Breast epithelium (tissue), 4 donors: ENCODE measurements at regions not wholly inside any gene's neighbourhood (a gene's known extent, or its start where the extent isn't known, plus 50 kb on each side); places are given as distances from the start of the nearest gene placed in this dataset.

Source experiments
- DNase-seq, 2 donors: peaks; one replicate each; pipeline ENCODE4 v3.0.0-alpha.2; 2019; ENCODE audit warnings: low spot score in 2 of 2
- H3K27ac ChIP-seq, 2 donors: fragments of 200-600 bp; sonication (generic) in 1 of 2; one replicate each; pipeline ENCODE4 v1.5.1; 2016 to 2019; ENCODE audit warnings: mild to moderate bottlenecking in 1 of 2
- H3K27me3 ChIP-seq, 2 donors: fragments of 200-600 bp; sonication (generic) in 1 of 2; one replicate each; pipeline versions ENCODE4 v1.5.1 to v1.6.0; 2017 to 2019; ENCODE audit warnings: control low read depth in 1 of 2, mild to moderate bottlenecking in 1 of 2
- H3K36me3 ChIP-seq: fragments of 200-600 bp; one replicate; pipeline ENCODE4 v1.5.1; 2019
- H3K4me1 ChIP-seq, 2 donors: fragments of 200-600 bp; sonication (generic); one replicate each; pipeline ENCODE4 v1.5.1; 2016 to 2019; ENCODE audit warnings: control low read depth in 1 of 2
- H3K4me3 ChIP-seq, 3 donors: fragments of 200-600 bp; sonication (generic); 1 replicate in 2 of 3; 2 replicates in 1 of 3; pipeline ENCODE4 v1.5.1; 2016 to 2019; ENCODE audit warnings: mild to moderate bottlenecking in 3 of 3, moderate library complexity in 2 of 3
- H3K9me3 ChIP-seq, 2 donors: fragments of 200-600 bp; sonication (generic) in 1 of 2; one replicate each; pipeline ENCODE4 v1.5.1; 2016 to 2019; ENCODE audit warnings: control low read depth in 1 of 2
- POLR2A ChIP-seq: fragments of 450-650 bp; IDR thresholded peaks from one replicate; pipeline ENCODE4 v1.6.1; 2016; ENCODE audit warnings: antibody characterized with exemption, mild to moderate bottlenecking, moderate library complexity
- POLR2AphosphoS5 ChIP-seq, 3 donors: sonication (generic); formaldehyde crosslinking; IDR thresholded peaks; one replicate each; pipeline ENCODE4 v1.6.1; 2017; ENCODE audit warnings: antibody characterized with exemption in 3 of 3
- intact Hi-C: fragments of 100-400 bp; cut with DNase I; formaldehyde crosslinking; loops from one replicate; pipeline ENCODE4 v1.15.1; 2023; ENCODE audit warnings: low total_unique reads
- TF ChIP-seq, protein P1 (sequence below), 3 donors: fragments of 450-650 bp; IDR thresholded peaks; one replicate each; pipeline ENCODE4 v1.5.1; 2016 to 2017; ENCODE audit warnings: antibody characterized with exemption in 3 of 3, mild to moderate bottlenecking in 3 of 3, moderate library complexity in 3 of 3

DNA sequence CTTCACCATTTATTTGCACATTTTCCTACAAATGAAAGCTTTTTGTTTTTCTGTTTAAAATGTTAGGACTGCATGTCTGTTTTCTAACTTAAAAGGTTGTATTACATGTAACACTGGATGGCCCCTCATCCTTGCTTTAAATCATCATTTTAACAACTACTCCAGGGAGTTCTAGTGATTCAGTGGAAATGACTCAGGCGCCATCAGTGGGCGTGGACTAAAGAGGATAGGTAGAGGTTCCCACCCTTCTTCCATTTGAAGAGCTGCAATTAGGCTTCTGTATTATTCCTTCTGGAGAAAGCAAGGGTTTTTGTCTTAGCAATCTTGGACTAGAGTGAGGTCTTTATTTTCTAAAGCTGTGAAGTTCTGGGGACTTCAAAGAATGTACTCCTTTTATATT is 213.7 kb downstream of the TMEM38B start:
- intact Hi-C loops = no loop called here
- TF ChIP-seq POLR2A = no peak
- TF ChIP-seq, protein P1, sequence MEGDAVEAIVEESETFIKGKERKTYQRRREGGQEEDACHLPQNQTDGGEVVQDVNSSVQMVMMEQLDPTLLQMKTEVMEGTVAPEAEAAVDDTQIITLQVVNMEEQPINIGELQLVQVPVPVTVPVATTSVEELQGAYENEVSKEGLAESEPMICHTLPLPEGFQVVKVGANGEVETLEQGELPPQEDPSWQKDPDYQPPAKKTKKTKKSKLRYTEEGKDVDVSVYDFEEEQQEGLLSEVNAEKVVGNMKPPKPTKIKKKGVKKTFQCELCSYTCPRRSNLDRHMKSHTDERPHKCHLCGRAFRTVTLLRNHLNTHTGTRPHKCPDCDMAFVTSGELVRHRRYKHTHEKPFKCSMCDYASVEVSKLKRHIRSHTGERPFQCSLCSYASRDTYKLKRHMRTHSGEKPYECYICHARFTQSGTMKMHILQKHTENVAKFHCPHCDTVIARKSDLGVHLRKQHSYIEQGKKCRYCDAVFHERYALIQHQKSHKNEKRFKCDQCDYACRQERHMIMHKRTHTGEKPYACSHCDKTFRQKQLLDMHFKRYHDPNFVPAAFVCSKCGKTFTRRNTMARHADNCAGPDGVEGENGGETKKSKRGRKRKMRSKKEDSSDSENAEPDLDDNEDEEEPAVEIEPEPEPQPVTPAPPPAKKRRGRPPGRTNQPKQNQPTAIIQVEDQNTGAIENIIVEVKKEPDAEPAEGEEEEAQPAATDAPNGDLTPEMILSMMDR (IDR thresholded peaks at IDR 0.05) = no peak
- TF ChIP-seq POLR2AphosphoS5 (IDR thresholded peaks at IDR 0.05) = no peak

DNA sequence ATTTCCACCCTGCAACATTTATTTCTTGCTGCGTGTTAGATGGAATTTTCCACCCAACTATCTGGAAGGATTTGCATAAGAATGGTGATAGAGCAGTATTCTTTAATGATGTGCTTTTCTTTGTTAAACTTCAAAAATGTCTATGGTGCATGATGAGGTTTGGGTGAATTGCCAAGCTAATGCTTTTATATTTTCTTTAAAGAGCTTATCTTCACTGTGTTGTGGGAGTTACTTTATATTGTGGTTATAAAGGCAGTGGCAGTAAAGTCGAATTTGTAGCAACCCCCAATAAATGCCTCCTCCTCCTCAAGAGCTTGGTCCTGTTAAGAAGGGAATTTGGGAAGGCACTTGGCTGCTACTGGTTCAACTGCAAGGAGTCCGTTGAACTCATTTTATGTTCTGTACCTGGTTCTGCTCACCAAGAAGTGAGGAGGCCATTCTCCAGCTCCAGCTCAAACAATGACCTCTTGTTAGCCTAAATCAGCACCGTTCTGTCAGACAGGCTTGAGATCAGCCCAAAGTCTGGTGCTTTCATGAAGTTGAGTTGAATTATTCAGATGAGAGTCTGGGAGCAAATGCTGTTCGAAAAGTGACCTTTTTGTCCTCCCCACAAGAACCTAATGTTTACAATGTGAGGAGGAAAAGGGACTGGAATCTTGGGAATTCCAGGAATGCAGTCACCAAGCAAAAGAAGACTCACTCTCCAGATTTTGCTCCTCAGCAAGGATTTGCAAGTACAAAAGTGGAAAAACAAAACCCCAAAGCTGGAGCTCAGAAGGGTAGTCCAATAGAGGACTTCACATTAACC is 217.0 kb downstream of the TMEM38B start:
- Histone ChIP-seq H3K4me3 (no peak overlapping the region), H3K27ac (no peak overlapping the region), H3K27me3 (no peaks in the 10 kb centered on the region), H3K9me3 (no peaks in the 10 kb centered on the region), H3K4me1 (no peaks in the 10 kb centered on the region), H3K36me3 (no peaks in the 10 kb centered on the region)
- intact Hi-C loops = no loop called here
- TF ChIP-seq POLR2A = no peak
- TF ChIP-seq, protein P1 (IDR thresholded peaks at IDR 0.05) = no peak
- no peak for TF ChIP-seq POLR2AphosphoS5 (IDR thresholded peaks at IDR 0.05)
- DNase-seq = no peak

More for the DNA sequence above, 213.7 kb downstream of the TMEM38B start:
- no peak for DNase-seq
- Histone ChIP-seq H3K9me3 (no peaks in the 10 kb centered on the region), H3K36me3 (no peaks in the 10 kb centered on the region), H3K27ac (no peak overlapping the region), H3K27me3 (no peaks in the 10 kb centered on the region), H3K4me1 (no peaks in the 10 kb centered on the region), H3K4me3 (no peak overlapping the region)

DNA sequence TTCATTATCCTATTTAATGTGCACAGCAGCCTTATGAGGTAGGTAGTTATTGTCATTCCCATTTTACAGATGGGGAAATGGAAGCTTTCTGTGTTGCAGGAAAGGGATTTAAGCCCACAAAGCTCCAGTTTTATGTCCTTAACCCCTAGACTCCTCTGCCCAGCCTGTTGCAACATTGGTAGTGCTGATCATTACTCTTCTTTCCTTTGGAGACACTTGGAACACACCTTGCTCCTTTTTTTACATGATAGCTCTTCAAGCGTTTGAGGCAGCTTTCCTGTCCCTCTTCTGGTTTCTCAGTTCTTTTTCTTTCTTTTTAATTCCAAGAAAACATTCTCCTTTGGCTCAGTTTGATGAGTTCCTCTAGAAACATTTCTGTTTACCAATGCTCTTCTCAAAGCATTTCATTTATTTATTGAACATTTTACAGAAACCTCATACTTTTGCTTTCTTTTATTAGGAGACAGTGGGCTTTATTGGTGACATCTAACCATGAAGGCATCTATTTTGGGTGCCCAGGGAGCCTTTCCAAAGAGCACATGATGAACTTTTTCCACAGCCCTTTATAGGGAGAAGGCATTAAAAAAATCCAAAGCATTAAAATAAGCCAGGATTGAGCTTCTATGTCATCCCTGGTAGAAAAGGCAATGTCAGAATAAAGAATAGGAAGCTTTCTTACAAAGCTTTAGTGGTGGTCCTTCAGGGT is 218.0 kb downstream of the TMEM38B start:
- no peaks in the 10 kb centered on the region for H3K9me3 ChIP-seq
- TF ChIP-seq POLR2AphosphoS5 (IDR thresholded peaks at IDR 0.05) (no peak), POLR2A (no peak)
- TF ChIP-seq, protein P1 (IDR thresholded peaks at IDR 0.05) = no peak
- no peak overlapping the region for H3K4me3 ChIP-seq
- no peak for DNase-seq
- H3K4me1 ChIP-seq = no peaks in the 10 kb centered on the region
- H3K27ac ChIP-seq = no peak overlapping the region
- no peaks in the 10 kb centered on the region for H3K36me3 ChIP-seq
- intact Hi-C loops = loop anchor here (1.0 kb wide), 1 partner anchor 11 kb away; no protein-coding TSS in a partner anchor
- no peaks in the 10 kb centered on the region for H3K27me3 ChIP-seq

DNA sequence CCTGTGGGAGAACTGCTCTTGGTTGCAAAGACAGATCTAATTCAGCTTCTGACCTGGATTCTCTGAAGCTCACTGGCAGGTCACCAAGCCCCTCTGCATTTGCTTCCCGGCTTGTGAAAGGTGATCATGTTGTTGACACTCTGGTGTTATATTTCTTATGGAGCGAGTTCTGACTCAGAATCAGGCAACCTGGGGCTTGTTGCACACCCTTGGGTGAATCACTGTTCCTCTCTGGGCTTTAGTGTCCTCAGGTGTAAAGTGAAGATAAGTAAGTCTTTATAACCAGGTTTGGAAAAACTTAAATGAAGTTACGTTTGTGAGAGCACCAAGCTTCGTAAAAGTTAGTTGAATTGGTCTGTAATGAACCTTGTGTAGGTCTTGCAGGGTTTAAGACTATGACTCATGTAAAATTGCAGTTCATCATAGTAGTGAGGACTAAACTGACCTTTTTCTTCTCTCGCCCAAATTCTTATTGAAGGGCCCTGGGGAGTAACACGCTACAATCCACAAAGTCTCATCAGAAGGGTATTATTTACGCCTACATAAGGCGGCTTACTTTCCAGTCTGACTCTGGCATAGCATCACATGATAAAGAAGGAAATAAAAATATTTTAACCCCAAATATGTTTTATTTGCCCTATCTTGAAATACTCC is 218.6 kb downstream of the TMEM38B start:
- DNase-seq = no peak
- no peak overlapping the region for H3K4me3 ChIP-seq
- H3K9me3 ChIP-seq = no peaks in the 10 kb centered on the region
- TF ChIP-seq, protein P1 (IDR thresholded peaks at IDR 0.05) = no peak
- TF ChIP-seq POLR2A (no peak), POLR2AphosphoS5 (IDR thresholded peaks at IDR 0.05) (no peak)
- no peaks in the 10 kb centered on the region for H3K4me1 ChIP-seq
- H3K36me3 ChIP-seq = no peaks in the 10 kb centered on the region
- intact Hi-C loops = loop anchor here (1.0 kb wide), 1 partner anchor 12 kb away; no protein-coding TSS in a partner anchor
- no peaks in the 10 kb centered on the region for H3K27me3 ChIP-seq
- no peak overlapping the region for H3K27ac ChIP-seq
